ENCODE measurements at regions not wholly inside any gene's neighbourhood (a gene's known extent, or its start where the extent isn't known, plus 50 kb on each side); places are given as distances from the start of the nearest gene placed in this dataset.
"Not testable (repeated sequence)": the region's sequence is repeated elsewhere in the genome, so short reads cannot be mapped to it uniquely, and the experiment has no call there.

DNA sequence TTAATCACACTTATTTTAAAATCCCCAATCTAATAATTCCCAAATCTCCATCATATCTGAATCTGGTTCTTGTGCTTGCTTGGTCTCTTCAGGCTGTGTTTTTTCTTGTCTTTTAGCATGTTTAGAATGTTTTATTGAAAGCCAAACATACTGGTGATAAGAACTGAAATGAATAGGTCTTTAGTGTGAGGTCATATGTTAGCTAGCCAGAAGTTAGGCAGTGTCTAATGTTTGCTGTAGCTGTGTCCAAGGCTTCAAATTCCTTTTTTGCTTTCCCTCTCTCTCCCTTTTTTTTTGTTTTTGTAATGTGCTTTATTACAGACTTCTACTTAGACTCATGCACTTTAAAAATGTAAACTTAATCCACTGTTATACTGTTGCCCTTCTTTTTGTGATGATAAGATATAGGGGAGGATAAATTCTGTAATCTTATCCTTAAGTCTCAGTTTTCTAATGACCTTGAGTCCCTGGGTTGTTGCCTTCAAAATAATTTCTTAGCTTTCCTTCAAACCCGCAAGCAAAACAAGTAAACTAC is 725.1 kb downstream of the BRINP3 start:
- WGBS (ENCODE audit: insufficient coverage, low lambda C conversion rate), result no CpG with 5 or more reads among the region's 1 CpG
- H3K4me1 ChIP-seq (ENCODE audit: control insufficient read depth, insufficient read depth, low read length), result no peaks in the 10 kb centered on the region
- no peaks in the 10 kb centered on the region for H3K9me3 ChIP-seq (ENCODE audit: control insufficient read depth, low read depth, low read length)
- H3K4me3 ChIP-seq (ENCODE audit: low read length), result no peak overlapping the region
- H3K36me3 ChIP-seq (ENCODE audit: control insufficient read depth, insufficient read depth, low read length), result no peaks in the 10 kb centered on the region
- H3K27me3 ChIP-seq (ENCODE audit: control insufficient read depth, insufficient read depth, low read length), result no peaks in the 10 kb centered on the region
- no peak for DNase-seq
- no peak overlapping the region for H3K27ac ChIP-seq (ENCODE audit: low read length)

DNA sequence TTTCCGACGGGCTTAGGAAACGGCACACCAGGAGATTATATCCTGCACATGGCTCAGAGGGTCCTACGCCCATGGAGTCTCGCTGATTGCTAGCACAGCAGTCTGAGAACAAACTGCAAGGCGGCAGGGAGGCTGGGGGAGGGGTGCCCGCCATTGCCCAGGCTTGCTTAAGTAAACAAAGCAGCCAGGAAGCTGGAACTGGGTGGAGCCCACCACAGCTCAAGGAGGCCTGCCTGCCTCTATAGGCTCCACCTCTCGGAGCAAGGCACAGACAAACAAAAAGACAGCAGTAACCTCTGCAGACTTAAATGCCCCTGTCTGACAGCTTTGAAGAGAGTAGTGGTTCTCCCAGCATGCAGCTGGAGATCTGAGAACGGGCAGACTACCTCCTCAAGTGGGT is 722.6 kb downstream of the BRINP3 start:
- not testable (repeated sequence) for H3K4me1 ChIP-seq (ENCODE audit: control insufficient read depth, insufficient read depth, low read length); H3K36me3 ChIP-seq (ENCODE audit: control insufficient read depth, insufficient read depth, low read length); H3K9me3 ChIP-seq (ENCODE audit: control insufficient read depth, low read depth, low read length); H3K27ac ChIP-seq (ENCODE audit: low read length); DNase-seq; H3K27me3 ChIP-seq (ENCODE audit: control insufficient read depth, insufficient read depth, low read length); H3K4me3 ChIP-seq (ENCODE audit: low read length)
- no CpG with 5 or more reads among the region's 9 CpGs for WGBS (ENCODE audit: insufficient coverage, low lambda C conversion rate)

DNA sequence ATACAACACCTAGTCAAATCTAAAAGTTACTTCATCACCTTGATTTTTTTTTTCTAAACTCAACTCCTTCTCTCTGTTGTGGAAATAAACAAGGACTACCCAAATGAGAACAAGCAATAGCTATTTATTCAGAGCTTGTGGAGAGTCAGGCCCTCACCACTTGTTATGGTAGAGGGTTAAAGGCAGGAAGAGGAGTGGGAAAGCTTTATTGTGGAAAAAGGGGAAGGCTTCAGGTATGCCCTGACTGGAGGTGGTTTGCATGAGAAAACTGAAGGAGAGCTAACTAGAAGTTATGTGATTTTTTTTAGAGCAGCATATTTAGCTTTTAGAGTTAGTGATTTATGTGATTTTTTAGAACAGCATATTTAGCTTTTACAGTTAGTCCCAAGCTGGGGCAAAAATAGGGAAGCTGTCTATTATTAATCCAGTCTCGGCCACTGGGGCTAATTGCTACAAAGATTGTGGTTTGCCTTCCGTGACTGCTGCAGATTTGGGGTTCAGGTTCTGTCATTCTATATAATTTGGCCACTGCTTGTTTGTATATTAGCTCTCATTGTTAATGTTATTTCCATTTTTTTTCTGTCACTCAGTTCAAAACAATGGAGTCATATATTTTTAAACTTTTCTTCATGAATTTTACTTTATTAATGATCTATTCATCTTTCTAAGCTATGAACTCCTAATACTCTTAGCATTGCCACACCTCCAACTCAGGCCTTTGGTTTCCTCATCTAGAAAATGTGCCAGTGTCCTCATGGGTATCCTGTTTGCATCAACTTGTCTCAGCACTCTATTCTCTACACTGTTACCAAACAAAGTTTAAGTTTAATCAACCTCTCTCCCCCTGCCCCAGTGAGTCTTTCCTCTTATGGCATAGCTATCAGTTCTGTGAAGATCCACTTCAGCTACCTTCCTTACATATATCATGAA is 713.0 kb downstream of the BRINP3 start:
- Histone ChIP-seq H3K9me3 (ENCODE audit: control insufficient read depth, low read depth, low read length) (no peaks in the 10 kb centered on the region), H3K36me3 (ENCODE audit: control insufficient read depth, insufficient read depth, low read length) (no peaks in the 10 kb centered on the region), H3K4me1 (ENCODE audit: control insufficient read depth, insufficient read depth, low read length) (no peaks in the 10 kb centered on the region), H3K4me3 (ENCODE audit: low read length) (no peak overlapping the region), H3K27me3 (ENCODE audit: control insufficient read depth, insufficient read depth, low read length) (no peaks in the 10 kb centered on the region), H3K27ac (ENCODE audit: low read length) (no peak overlapping the region)
- no peak for DNase-seq
- WGBS (ENCODE audit: insufficient coverage, low lambda C conversion rate), result 92% methylated on average over 2 of the region's 2 CpGs

DNA sequence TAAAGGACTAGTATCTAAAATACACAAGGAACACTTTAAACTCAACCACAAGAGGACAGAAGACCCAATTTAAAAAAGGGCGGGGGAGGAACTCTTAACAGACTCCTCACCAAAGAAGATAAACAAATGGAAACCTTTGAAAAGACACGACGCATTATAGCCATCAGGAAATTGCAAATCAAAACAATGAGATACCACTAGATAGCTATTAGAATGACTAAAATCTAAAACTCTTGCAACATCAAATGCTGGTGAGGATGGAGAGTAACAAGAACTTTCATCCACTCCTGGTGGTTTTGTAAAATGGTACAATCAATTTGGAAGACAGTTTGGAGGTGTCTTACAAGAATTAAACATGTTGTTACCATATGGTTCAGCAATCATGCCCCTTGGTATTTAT is 708.2 kb downstream of the BRINP3 start:
- whole genome bisulfite sequencing (ENCODE audit: insufficient coverage, low lambda C conversion rate), result no CpG with 5 or more reads among the region's 3 CpGs
- no peak for DNase-seq
- Histone ChIP-seq H3K4me1 (ENCODE audit: control insufficient read depth, insufficient read depth, low read length) (no peaks in the 10 kb centered on the region), H3K27me3 (ENCODE audit: control insufficient read depth, insufficient read depth, low read length) (no peaks in the 10 kb centered on the region), H3K27ac (ENCODE audit: low read length) (no peak overlapping the region), H3K9me3 (ENCODE audit: control insufficient read depth, low read depth, low read length) (no peaks in the 10 kb centered on the region), H3K36me3 (ENCODE audit: control insufficient read depth, insufficient read depth, low read length) (no peaks in the 10 kb centered on the region), H3K4me3 (ENCODE audit: low read length) (no peak overlapping the region)

DNA sequence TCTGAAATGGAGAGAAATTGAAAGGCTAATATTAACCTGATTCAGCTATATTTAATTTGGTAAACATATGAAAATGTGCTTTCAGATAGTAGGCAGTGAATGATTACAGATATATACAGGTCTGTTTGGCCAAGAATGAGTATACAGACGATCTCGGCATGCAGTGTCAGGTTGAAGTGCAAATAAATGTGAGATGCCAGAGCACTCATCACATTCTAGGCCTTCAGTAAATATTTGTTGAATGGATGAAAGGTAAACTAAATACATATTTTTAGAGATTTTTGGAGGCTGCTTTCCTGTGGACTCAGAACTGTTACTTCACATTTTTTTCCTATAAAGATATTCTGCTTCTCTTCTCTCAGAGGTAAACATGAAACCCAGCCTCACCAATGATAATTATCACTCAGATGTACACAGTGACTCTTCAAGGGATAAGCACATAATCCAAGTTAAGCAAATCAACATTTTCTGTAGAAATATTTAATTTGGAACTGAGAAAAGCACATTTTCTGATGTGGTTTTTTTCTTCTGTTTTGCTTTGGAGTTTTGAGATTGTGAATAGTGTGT is 702.9 kb downstream of the BRINP3 start:
- no peak for DNase-seq
- Histone ChIP-seq H3K27ac (ENCODE audit: low read length) (no peak overlapping the region), H3K4me3 (ENCODE audit: low read length) (no peak overlapping the region), H3K9me3 (ENCODE audit: control insufficient read depth, low read depth, low read length) (no peaks in the 10 kb centered on the region), H3K4me1 (ENCODE audit: control insufficient read depth, insufficient read depth, low read length) (no peaks in the 10 kb centered on the region), H3K36me3 (ENCODE audit: control insufficient read depth, insufficient read depth, low read length) (no peaks in the 10 kb centered on the region), H3K27me3 (ENCODE audit: control insufficient read depth, insufficient read depth, low read length) (no peaks in the 10 kb centered on the region)
- no CpG with 5 or more reads among the region's 2 CpGs for whole genome bisulfite sequencing (ENCODE audit: insufficient coverage, low lambda C conversion rate)

DNA sequence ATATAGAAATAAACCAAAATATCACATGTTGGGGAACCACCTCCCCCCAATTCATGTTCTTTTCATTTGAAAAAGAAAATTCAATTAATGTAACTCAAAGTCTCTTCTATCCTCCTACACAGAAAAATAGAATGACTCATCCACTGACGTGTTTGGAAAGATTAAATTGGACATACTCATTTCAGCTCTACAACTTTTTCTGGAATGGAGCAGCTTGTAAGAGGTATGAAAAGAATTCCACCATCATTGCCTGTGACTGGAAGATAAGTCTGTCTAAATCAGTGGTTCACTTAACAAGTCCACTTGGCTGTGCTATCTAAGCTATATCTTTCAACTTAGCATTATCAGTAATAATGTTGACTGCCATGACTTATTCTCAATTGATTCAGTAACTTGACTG is 702.3 kb downstream of the BRINP3 start:
- Histone ChIP-seq H3K36me3 (ENCODE audit: control insufficient read depth, insufficient read depth, low read length) (no peaks in the 10 kb centered on the region), H3K27ac (ENCODE audit: low read length) (no peak overlapping the region), H3K4me3 (ENCODE audit: low read length) (no peak overlapping the region), H3K27me3 (ENCODE audit: control insufficient read depth, insufficient read depth, low read length) (no peaks in the 10 kb centered on the region), H3K9me3 (ENCODE audit: control insufficient read depth, low read depth, low read length) (no peaks in the 10 kb centered on the region), H3K4me1 (ENCODE audit: control insufficient read depth, insufficient read depth, low read length) (no peaks in the 10 kb centered on the region)
- DNase-seq, result no peak
- WGBS (ENCODE audit: insufficient coverage, low lambda C conversion rate), result 60% methylated on average over 1 of the region's 1 CpG

DNA sequence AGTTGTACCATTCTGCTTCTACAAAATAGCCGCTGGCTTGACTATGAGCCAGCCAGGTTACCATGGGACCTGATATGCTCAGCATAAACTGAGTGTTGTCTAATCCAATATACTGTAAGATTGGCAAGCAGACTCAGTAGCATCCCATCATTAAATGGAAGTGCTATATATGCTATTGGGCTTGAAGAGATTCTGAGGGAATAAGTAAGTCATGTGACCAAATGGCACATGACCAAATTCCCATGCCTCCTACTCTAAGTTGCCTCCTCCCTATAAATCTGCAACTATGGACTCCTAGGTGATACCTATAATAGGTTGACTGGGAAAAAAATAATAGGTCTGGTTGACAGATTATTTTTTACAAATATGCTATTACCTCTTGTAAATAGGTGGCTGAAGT is 698.6 kb downstream of the BRINP3 start:
- no CpG with 5 or more reads among the region's 1 CpG for whole genome bisulfite sequencing (ENCODE audit: insufficient coverage, low lambda C conversion rate)
- no peak for DNase-seq
- Histone ChIP-seq H3K36me3 (ENCODE audit: control insufficient read depth, insufficient read depth, low read length) (no peaks in the 10 kb centered on the region), H3K9me3 (ENCODE audit: control insufficient read depth, low read depth, low read length) (no peaks in the 10 kb centered on the region), H3K4me3 (ENCODE audit: low read length) (no peak overlapping the region), H3K4me1 (ENCODE audit: control insufficient read depth, insufficient read depth, low read length) (no peaks in the 10 kb centered on the region), H3K27ac (ENCODE audit: low read length) (no peak overlapping the region), H3K27me3 (ENCODE audit: control insufficient read depth, insufficient read depth, low read length) (no peaks in the 10 kb centered on the region)

DNA sequence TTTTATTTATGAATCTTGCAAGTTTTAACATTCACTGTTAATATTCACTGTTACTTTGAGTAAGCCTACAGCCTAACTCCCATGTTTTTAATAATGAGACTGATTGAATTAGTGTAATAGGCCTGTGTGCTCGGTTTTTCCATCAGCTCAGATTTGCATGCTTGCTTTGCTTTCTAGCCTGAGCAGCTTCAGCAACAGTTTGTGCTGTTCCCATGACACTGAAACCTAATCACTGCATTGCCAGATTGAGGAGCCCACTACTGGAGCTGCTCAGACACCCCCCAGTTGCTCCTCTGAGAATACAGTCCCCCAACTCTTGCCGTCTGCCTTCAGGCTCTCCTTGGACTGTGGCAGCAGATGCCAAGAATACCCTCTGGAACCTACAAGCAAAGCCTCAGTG is 695.4 kb downstream of the BRINP3 start:
- no peaks in the 10 kb centered on the region for H3K9me3 ChIP-seq (ENCODE audit: control insufficient read depth, low read depth, low read length)
- no CpG with 5 or more reads among the region's 2 CpGs for WGBS (ENCODE audit: insufficient coverage, low lambda C conversion rate)

DNA sequence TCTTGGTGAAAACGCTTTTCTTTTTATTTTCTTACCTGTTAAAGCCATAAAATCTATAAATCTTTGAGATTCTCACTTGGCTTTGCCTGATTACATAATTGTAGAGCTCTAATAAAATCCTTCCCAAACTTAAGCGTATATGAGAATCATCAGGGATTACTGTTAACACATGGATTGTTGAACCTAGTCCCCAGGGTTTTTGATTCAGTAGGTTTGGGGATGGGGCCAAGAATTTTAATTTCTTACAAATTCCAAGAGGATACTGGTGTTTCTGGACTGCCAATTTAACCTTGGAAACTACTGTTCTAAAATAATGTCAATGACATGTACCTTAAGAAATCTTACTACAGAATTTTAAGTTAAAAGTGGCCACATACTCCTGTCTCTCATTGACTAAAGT is 694.2 kb downstream of the BRINP3 start:
- WGBS (ENCODE audit: insufficient coverage, low lambda C conversion rate), result no CpG with 5 or more reads among the region's 2 CpGs

More for the DNA sequence above, 695.4 kb downstream of the BRINP3 start:
- Histone ChIP-seq H3K27ac (ENCODE audit: low read length) (no peak overlapping the region), H3K27me3 (ENCODE audit: control insufficient read depth, insufficient read depth, low read length) (no peaks in the 10 kb centered on the region), H3K4me1 (ENCODE audit: control insufficient read depth, insufficient read depth, low read length) (no peaks in the 10 kb centered on the region), H3K36me3 (ENCODE audit: control insufficient read depth, insufficient read depth, low read length) (no peaks in the 10 kb centered on the region), H3K4me3 (ENCODE audit: low read length) (no peak overlapping the region)
- peak; percentile 3 to 5 for DNase-seq

DNA sequence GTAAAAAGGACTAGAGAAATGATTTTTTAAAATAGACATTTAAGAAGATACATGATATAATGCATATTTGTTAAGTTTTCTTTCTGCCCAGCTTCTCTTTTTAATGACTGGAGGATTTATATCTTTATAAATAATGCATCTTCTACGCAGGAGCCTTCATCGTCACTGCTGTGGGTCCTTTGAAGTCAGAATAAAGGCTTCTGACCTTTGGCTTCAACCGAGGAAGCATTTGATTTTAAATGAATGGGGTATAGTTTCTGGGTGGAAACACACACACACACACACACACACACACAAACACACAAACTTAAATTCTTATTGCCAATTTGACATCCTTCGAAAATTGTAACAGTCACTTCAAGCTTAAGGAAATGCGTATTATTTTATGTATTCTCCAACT is 690.9 kb downstream of the BRINP3 start:
- Histone ChIP-seq H3K27me3 (ENCODE audit: control insufficient read depth, insufficient read depth, low read length) (no peaks in the 10 kb centered on the region), H3K4me3 (ENCODE audit: low read length) (no peak overlapping the region), H3K36me3 (ENCODE audit: control insufficient read depth, insufficient read depth, low read length) (no peaks in the 10 kb centered on the region), H3K27ac (ENCODE audit: low read length) (no peak overlapping the region), H3K9me3 (ENCODE audit: control insufficient read depth, low read depth, low read length) (no peaks in the 10 kb centered on the region), H3K4me1 (ENCODE audit: control insufficient read depth, insufficient read depth, low read length) (no peaks in the 10 kb centered on the region)
- no peak for DNase-seq
- WGBS (ENCODE audit: insufficient coverage, low lambda C conversion rate), result no CpG with 5 or more reads among the region's 5 CpGs

More for the DNA sequence above, 694.2 kb downstream of the BRINP3 start:
- DNase-seq, result no peak
- Histone ChIP-seq H3K4me3 (ENCODE audit: low read length) (no peak overlapping the region), H3K4me1 (ENCODE audit: control insufficient read depth, insufficient read depth, low read length) (no peaks in the 10 kb centered on the region), H3K27me3 (ENCODE audit: control insufficient read depth, insufficient read depth, low read length) (no peaks in the 10 kb centered on the region), H3K9me3 (ENCODE audit: control insufficient read depth, low read depth, low read length) (no peaks in the 10 kb centered on the region), H3K36me3 (ENCODE audit: control insufficient read depth, insufficient read depth, low read length) (no peaks in the 10 kb centered on the region), H3K27ac (ENCODE audit: low read length) (no peak overlapping the region)
